Fibroblast of lung (primary cell): ENCODE measurements at regions not wholly inside any gene's neighbourhood (a gene's known extent, or its start where the extent isn't known, plus 50 kb on each side); places are given as distances from the start of the nearest gene placed in this dataset.

Experiments used
- DNase-seq, 2 donors: peaks; one replicate each; pipeline versions ENCODE4 v3.0.0 to v3.0.0-alpha.2; 2010; ENCODE audit warnings: low read depth in 2 of 2
- H2AFZ ChIP-seq: 2 replicates; pipeline ENCODE4 v1.5.1; 2012; ENCODE audit warnings: low read length, control low read depth, inconsistent platforms
- H3K27ac ChIP-seq: 2 replicates; pipeline ENCODE4 v1.5.1; 2011; ENCODE audit warnings: low read length, control low read depth; ENCODE audit not compliant: insufficient read depth
- H3K27me3 ChIP-seq: 2 replicates; pipeline ENCODE4 v1.5.1; 2011; ENCODE audit warnings: mild to moderate bottlenecking, low read length; ENCODE audit not compliant: control insufficient read depth, insufficient read depth
- H3K36me3 ChIP-seq: 2 replicates; pipeline ENCODE4 v1.5.1; 2011; ENCODE audit warnings: low read length; ENCODE audit not compliant: control insufficient read depth, insufficient read depth
- H3K4me1 ChIP-seq: 2 replicates; pipeline ENCODE4 v1.5.1; 2011; ENCODE audit warnings: low read length; ENCODE audit not compliant: control insufficient read depth, insufficient read depth; ENCODE audit errors: extremely low read depth
- H3K4me2 ChIP-seq: 2 replicates; pipeline ENCODE4 v1.5.1; 2011; ENCODE audit warnings: low read length, control low read depth; ENCODE audit not compliant: insufficient read depth; ENCODE audit errors: extremely low read depth
- H3K4me3 ChIP-seq, 4 experiments: fragments of 200-600 bp in 1 of 4; sonication (generic) in 1 of 4; replicated peaks in 1 of 4; 2 replicates each; pipeline ENCODE4 v1.5.1; 2011 to 2016; ENCODE audit warnings: low read length in 4 of 4, low read depth in 3 of 4, mild to moderate bottlenecking in 3 of 4, control low read depth in 2 of 4, inconsistent platforms in 1 of 4, mixed read lengths in 1 of 4; ENCODE audit not compliant: insufficient read depth in 1 of 4; ENCODE audit errors: control extremely low read depth in 1 of 4
- H3K79me2 ChIP-seq: 2 replicates; pipeline ENCODE4 v1.5.1; 2012; ENCODE audit warnings: mild to moderate bottlenecking, low read length, inconsistent platforms; ENCODE audit not compliant: control insufficient read depth, insufficient read depth
- H3K9ac ChIP-seq: 2 replicates; pipeline ENCODE4 v1.5.1; 2011; ENCODE audit warnings: mild to moderate bottlenecking, low read length, control low read depth; ENCODE audit not compliant: insufficient read depth
- H3K9me3 ChIP-seq: 2 replicates; pipeline ENCODE4 v1.5.1; 2012; ENCODE audit warnings: low read depth, low read length; ENCODE audit not compliant: control insufficient read depth, insufficient read depth
- H4K20me1 ChIP-seq: 2 replicates; pipeline ENCODE4 v1.5.1; 2011; ENCODE audit warnings: low read length; ENCODE audit not compliant: control insufficient read depth, insufficient read depth; ENCODE audit errors: extremely low read depth
- EZH2 ChIP-seq: IDR thresholded peaks from 2 replicates; pipeline ENCODE4 v1.5.1; 2012; ENCODE audit warnings: low read length, control low read depth, mild to moderate bottlenecking; ENCODE audit errors: missing control alignments
- TF ChIP-seq, protein P1 (sequence below), 2 donors: IDR thresholded peaks in 1 of 2; conservative IDR thresholded peaks in 1 of 2; 1 replicate in 1 of 2; 2 replicates in 1 of 2; pipeline ENCODE4 v1.5.1; 2011 to 2012; ENCODE audit warnings: low read length in 2 of 2, control low read depth in 1 of 2, inconsistent platforms in 1 of 2, low read depth in 1 of 2, mild to moderate bottlenecking in 1 of 2

DNA sequence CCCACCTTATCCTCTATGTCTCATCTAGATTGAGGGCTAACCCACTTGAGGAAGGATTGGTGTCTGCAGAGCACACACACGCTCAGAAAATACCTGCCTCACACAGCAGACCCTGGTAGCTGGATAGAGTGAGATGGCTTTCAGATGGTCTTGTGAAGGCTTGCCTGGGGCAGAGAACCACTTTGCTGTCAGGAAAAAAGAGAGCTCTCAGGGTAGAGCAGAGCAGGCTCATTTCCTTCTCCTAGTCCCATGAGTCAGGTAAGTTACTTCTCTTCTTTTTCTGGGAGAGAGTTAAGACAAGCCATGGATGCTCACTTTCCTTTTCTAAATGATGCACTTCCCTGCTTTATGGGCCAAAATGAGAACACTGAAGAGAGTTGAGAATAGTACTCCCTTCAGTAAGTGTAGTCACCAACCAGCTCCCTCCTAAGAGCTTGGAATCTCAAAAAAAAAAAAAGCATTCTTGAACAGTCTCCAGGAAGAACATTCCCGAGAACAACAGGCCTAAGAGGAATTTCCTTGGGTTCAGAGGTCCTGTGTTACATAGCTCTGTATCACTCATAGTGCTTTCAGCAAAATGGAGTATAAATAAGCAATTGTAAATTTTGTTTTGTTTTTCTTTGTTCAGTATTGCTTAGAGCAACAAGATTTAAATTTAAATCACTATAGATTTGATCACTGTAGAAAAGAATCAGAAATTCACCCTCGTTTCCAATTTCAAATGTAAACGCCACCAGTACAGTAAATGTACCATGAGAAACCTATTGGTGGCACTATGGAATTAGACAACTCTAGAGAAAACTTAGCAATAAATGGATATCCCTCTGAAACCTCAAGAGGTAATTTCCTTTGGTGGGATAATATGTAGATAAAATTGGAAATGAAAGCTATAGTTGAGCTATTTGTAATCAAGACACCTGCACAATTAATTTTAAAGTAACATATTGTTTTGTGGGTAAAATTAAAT, 530.3 kb downstream of the RFPL4B start:
- no peak overlapping the region for H3K4me3 ChIP-seq
- no peak overlapping the region for H3K9ac ChIP-seq
- H3K4me2 ChIP-seq = peak overlapping the region; percentile 66
- H3K27me3 ChIP-seq = no peaks in the 10 kb centered on the region
- H3K27ac ChIP-seq = peak overlapping the region; percentile 72
- peaks cover 14% of the 10 kb centered on the region for H3K4me1 ChIP-seq
- H3K79me2 ChIP-seq = no peaks in the 10 kb centered on the region
- H4K20me1 ChIP-seq = no peaks in the 10 kb centered on the region
- H2AFZ ChIP-seq = peak overlapping the region; percentile 78
- no peak for TF ChIP-seq EZH2
- TF ChIP-seq, protein P1, sequence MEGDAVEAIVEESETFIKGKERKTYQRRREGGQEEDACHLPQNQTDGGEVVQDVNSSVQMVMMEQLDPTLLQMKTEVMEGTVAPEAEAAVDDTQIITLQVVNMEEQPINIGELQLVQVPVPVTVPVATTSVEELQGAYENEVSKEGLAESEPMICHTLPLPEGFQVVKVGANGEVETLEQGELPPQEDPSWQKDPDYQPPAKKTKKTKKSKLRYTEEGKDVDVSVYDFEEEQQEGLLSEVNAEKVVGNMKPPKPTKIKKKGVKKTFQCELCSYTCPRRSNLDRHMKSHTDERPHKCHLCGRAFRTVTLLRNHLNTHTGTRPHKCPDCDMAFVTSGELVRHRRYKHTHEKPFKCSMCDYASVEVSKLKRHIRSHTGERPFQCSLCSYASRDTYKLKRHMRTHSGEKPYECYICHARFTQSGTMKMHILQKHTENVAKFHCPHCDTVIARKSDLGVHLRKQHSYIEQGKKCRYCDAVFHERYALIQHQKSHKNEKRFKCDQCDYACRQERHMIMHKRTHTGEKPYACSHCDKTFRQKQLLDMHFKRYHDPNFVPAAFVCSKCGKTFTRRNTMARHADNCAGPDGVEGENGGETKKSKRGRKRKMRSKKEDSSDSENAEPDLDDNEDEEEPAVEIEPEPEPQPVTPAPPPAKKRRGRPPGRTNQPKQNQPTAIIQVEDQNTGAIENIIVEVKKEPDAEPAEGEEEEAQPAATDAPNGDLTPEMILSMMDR (conservative IDR thresholded peaks at IDR 0.05 in 1 of 2, IDR thresholded peaks at IDR 0.05 in 1 of 2; ENCODE audit: low read depth in 1 of 2, low read length in 2 of 2) = peak in 1 of 2 donors; percentile 20
- DNase-seq = peak; percentile 86 to 97
- H3K9me3 ChIP-seq = no peaks in the 10 kb centered on the region
- H3K36me3 ChIP-seq = no peaks in the 10 kb centered on the region

DNA sequence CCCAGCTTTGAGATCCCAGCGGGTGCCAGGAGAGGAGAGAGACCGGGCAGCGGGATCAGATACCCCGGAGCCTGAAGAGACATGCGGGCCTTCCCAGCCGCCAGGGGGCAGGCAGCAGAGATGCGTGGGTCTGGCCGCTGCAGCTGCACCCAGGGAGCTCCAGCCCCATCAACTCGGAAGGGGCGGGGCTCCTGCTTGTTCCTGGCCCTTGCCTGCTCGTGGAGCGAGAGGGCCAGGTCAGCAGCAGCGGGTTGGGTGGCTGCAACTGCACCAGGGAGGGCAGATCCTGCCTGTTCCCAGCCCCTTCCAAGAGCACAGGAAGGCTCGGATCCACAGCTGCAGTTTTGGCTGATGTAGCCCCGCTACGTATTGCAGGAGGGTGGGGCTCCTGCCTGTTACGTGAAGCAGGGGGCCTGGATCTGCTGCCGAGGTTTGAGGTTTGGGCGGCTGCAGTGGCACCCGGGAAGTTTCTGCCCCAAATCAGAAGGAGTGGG, 532.8 kb downstream of the RFPL4B start:
- H3K27me3 ChIP-seq = no peaks in the 10 kb centered on the region
- H3K9ac ChIP-seq = no peak overlapping the region
- H3K36me3 ChIP-seq = no peaks in the 10 kb centered on the region
- H3K79me2 ChIP-seq = no peaks in the 10 kb centered on the region
- H2AFZ ChIP-seq = no peak overlapping the region
- no peak overlapping the region for H3K4me2 ChIP-seq
- H3K4me1 ChIP-seq = peaks cover 14% of the 10 kb centered on the region
- TF ChIP-seq, protein P1 (conservative IDR thresholded peaks at IDR 0.05 in 1 of 2, IDR thresholded peaks at IDR 0.05 in 1 of 2; ENCODE audit: low read depth in 1 of 2, low read length in 2 of 2) = no peak
- no peak for TF ChIP-seq EZH2
- peak in 1 of 2 donors; percentile 18 for DNase-seq
- H3K4me3 ChIP-seq = no peak overlapping the region
- H3K9me3 ChIP-seq = no peaks in the 10 kb centered on the region
- H4K20me1 ChIP-seq = no peaks in the 10 kb centered on the region
- no peak overlapping the region for H3K27ac ChIP-seq

DNA sequence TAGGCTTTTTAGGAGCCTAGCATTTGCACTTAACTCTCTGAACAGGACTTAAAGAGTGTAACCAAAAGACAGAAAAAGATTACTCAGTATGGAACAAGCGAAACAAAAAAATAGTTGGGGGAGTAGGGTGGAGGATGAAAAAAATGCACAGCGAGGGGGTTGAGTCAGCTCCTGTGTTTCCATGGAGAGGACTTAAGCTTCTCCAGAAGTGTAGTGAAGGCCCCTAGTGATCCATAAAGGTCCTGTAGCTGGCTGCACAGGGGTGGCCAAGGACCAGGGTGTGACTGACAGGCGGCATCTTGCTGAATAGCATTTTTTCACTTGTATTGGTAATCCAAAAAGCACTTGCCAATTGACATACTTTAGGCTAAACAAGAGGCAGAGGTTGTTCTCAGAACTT, 533.9 kb downstream of the RFPL4B start:
- Histone ChIP-seq H3K9me3 (no peaks in the 10 kb centered on the region), H3K4me1 (peaks cover 14% of the 10 kb centered on the region), H3K27me3 (no peaks in the 10 kb centered on the region), H3K27ac (no peak overlapping the region), H3K9ac (no peak overlapping the region), H3K79me2 (no peaks in the 10 kb centered on the region), H3K4me2 (no peak overlapping the region), H4K20me1 (no peaks in the 10 kb centered on the region), H3K36me3 (no peaks in the 10 kb centered on the region), H3K4me3 (no peak overlapping the region), H2AFZ (no peak overlapping the region)
- peak; percentile 48 to 90 for DNase-seq
- TF ChIP-seq, protein P1 (conservative IDR thresholded peaks at IDR 0.05 in 1 of 2, IDR thresholded peaks at IDR 0.05 in 1 of 2; ENCODE audit: low read depth in 1 of 2, low read length in 2 of 2) = no peak
- no peak for TF ChIP-seq EZH2
